Transverse colon (tissue), 4 donors: ENCODE measurements at regions not wholly inside any gene's neighbourhood (a gene's known extent, or its start where the extent isn't known, plus 50 kb on each side); places are given as distances from the start of the nearest gene placed in this dataset.

Experiments used
- POLR2AphosphoS5 ChIP-seq, 3 donors: sonication (generic); formaldehyde crosslinking; IDR thresholded peaks; one replicate each; pipeline ENCODE4 v1.6.1; 2016; ENCODE audit warnings: antibody characterized with exemption in 3 of 3
- TF ChIP-seq, protein P1 (sequence below), 5 experiments: fragments of 200-600 bp in 3 of 5; fragments of 450-650 bp in 2 of 5; sonication (generic) in 3 of 5; IDR thresholded peaks; 1 replicate in 2 of 5; 2 replicates in 3 of 5; pipeline ENCODE4 v1.5.1; 2016 to 2017; ENCODE audit warnings: antibody characterized with exemption in 5 of 5, inconsistent platforms in 3 of 5, mild to moderate bottlenecking in 2 of 5, moderate library complexity in 1 of 5

- no peak for TF ChIP-seq POLR2AphosphoS5 (IDR thresholded peaks at IDR 0.05)
- TF ChIP-seq, protein P1, sequence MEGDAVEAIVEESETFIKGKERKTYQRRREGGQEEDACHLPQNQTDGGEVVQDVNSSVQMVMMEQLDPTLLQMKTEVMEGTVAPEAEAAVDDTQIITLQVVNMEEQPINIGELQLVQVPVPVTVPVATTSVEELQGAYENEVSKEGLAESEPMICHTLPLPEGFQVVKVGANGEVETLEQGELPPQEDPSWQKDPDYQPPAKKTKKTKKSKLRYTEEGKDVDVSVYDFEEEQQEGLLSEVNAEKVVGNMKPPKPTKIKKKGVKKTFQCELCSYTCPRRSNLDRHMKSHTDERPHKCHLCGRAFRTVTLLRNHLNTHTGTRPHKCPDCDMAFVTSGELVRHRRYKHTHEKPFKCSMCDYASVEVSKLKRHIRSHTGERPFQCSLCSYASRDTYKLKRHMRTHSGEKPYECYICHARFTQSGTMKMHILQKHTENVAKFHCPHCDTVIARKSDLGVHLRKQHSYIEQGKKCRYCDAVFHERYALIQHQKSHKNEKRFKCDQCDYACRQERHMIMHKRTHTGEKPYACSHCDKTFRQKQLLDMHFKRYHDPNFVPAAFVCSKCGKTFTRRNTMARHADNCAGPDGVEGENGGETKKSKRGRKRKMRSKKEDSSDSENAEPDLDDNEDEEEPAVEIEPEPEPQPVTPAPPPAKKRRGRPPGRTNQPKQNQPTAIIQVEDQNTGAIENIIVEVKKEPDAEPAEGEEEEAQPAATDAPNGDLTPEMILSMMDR (IDR thresholded peaks at IDR 0.05) = no peak
Observed at GRCh38 chr6:87972279-87972678, 75.4 kb upstream of the SPACA1 start.
